Fibroblast of skin of scalp (primary cell): ENCODE measurements at regions not wholly inside any gene's neighbourhood (a gene's known extent, or its start where the extent isn't known, plus 50 kb on each side); places are given as distances from the start of the nearest gene placed in this dataset.
"Not testable (repeated sequence)": the region's sequence is repeated elsewhere in the genome, so short reads cannot be mapped to it uniquely, and the experiment has no call there.

ENCODE experiments used
- DNase-seq: peaks from one replicate; pipeline ENCODE4 v3.0.0-alpha.2; 2013

DNA sequence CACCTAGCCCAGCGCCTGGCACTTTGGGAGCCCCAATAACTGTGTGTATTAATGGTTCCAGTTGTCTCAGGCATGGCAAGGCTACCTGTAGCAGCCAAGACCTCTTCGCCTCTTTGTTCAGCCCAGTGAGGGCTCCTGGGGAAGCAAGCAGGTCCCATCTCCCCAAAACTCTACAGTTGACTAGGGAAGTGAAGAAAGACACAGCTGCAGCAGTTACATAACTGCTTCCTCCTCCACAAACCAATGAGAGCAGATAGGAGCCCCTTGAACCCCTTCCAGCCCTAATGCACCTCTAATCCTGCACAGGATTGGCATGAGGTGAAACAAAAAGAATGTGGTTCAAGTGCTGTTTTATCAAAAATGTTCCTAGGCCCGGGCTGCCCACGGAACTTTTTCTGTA is 100.5 kb downstream of the SYF2 start:
- DNase-seq: no peak

DNA sequence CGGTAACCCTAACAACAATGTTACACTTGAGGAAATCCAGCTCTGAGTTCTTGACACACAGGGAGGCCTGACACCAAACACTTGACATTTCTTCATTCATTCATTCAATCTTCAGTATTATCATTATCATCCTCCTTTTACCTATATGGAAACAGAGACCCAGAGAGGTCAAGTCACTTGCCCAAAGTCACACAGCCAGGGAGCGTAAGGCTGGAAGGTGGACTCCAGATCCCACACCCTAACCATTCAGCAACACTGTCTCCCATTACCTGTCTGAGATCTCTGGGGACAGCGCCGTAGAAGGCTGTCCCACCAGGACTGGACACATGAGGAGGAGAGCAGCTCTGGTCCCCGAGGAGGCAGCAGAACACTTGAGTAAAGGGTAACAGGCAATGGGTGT is 101.4 kb downstream of the SYF2 start:
- no peak for DNase-seq

DNA sequence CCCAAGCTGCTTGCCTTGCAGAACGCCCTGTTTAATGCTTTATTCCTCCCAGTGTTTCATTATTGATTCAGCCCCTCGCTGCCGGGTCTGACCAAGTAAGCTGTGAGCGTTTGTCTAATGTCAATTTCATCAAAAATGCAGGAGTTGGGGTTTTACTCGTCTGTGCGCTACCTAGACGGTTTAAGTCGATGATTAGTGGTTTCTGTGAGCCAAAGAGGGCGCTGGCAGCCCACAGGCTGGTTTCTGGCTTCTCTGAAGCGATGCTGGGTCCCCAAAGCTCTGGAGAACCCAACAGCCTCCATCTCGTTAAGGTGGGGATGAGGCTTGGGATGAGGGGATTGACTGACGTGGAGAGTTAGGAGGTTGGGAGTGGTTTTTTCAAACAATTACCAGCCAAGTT is 102.9 kb downstream of the SYF2 start:
- DNase-seq: no peak

DNA sequence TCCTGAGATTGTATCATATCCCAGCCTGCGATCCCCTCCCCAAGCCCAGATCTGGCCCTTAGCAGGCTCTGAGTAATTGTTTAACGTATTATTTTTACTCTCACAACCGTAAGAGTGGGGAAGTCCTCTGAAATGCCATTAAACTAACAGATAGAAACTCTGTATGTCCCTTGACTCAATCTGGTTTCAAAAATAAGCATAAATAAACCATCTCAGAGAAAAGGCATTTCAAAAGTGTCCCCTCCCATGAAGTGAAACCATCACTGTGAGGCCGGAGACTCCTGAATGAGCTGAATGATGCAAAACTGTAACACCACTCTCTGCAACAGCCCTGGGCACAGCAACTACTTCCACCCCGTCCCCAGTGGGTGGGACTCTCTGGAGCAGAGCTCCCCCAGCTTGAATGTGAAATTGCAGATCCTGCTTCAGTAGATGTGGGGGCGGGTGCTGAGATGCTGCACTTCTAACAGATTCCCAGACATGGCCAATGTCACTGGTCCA is 104.1 kb downstream of the SYF2 start:
- peak; percentile 58 for DNase-seq

DNA sequence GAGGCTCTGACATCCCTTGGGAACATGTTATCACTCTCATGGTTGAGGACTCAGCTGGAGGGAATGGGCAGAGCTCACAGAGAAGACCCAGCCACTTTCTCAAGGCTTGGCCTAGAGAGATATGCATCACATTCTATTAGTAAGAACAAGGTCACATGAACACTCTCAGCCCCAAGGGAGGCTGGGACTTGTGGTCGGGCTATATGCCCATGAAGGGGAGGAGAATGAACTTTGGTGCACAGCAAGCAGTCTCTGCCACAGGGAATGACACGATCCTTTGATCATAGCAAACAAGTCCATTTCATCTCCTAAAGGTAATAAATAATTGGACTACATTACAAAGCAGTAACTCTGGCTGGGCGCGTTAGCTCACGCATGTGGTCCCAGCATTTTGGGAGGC is 105.7 kb downstream of the SYF2 start:
- peak; percentile 38 for DNase-seq

DNA sequence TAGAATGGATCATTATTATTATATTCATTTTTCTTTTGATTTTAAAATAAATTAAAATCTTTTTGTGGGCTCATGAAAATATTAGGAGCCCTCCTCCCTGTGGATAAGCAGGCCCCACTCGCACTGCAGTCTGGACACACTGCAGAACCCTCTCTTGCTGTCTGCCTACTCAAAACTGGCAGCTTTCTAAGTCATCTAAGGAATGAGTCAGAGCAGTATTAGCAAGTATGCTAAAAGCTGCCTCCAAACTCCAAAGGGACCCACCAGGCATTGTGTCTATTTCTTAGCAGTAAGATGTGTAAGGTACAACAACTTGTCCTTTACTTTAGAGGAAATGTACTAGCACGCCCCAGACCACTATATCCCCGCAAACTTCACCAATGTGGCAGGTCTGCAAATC is 108.8 kb downstream of the SYF2 start:
- DNase-seq: no peak

DNA sequence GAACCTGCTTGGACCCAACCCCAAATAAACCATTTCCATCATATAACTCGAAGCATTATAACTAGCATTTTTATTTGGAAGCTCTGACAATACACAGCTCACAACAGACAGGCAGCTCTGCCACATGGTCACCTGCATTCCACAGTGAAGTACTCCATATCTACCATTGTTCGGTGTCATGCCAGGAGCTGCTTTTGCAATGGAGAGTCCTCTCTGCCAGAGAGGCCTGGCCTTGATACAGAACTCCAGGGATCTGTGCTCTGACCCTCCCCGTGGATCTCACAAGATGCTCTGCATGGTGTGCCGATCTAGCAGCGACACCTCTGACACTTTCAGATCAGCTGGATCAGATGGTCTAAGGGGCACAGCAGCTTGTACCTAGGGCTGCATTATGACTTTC is 109.6 kb downstream of the SYF2 start:
- no peak for DNase-seq

DNA sequence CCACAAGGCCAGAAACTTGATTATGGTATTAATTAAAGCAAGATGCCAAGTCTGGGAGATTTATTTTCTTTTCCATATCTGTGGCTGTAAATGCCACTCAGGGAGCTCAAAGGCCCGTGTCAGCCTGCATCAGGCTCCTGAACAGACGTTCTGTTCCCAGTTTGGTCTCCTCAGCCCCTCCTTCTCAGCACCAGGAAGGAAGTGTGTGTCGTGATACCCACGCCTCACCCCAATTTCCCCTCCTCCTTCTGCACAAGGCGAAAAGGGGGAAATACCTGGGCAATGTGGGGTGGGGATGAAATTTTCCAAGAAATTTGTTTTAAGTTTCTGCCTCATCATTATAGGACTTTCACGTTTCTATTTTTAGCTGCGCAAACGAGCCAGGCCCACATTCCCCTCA is 112.0 kb downstream of the SYF2 start:
- DNase-seq: peak; percentile 49

DNA sequence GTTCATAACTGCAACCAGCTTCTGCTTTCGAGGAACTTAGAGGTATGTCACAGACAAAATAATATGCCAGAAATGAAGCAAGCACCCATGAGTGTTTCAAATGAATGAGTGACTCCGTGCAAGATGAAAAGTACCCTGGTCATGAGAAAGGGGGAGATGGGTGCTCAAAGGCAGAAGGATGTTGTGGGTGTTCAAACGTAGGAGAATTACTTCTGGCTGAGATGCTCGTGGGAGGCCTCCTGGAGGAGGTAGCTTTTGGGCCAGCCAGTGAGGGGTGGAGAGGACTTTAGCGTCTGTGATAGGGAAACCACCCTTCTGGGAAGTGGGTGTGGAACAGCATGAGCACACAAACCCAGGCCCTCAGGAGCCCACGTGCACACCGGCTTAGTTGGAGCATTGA is 113.8 kb downstream of the SYF2 start:
- DNase-seq: no peak

DNA sequence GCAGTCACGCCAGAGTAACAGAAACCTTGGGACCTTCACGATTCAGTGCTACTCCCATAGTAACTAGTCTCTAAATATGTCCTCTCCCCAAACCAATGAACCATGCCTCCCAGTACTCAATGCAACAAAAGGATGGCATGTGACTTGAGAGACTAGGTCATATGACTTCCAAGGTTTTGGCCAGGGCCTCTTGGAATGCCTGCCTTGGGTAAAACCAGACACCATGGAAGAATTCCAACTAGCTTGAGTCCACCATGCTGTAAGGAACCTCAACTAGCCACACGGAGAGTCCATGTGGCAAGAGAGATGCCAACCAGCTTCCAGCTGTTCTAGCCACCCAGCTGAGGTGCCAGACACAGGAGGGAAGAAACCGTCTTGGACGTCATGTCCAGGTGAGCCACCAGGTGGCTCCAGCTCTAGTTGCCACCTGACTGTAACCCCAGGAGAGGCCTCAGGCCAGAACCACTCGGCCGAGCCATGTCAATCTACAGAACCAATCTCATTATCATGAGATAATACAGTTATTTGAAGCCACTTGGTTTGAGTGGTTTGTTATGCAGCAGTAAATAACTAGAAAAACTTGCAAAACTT is 115.0 kb downstream of the SYF2 start:
- DNase-seq: no peak

DNA sequence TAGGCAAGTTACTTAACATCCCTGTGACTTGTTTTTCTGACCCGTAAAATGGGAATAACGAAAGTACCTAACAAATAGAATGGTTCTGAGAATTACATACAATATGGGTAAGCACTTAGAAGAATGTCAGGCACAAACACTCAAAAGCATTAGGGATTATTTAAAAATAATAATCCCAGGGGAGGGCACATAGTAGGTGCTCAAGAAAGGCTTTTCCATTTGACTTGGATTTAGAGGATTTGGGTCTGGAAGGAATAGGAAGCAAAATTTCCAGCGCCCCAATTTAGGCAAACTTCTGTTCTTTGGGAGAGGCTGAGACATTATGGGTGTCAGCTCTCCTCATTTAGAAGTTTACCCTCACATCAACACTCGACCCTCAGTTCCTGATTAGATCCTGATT is 115.5 kb downstream of the SYF2 start:
- DNase-seq: no peak

DNA sequence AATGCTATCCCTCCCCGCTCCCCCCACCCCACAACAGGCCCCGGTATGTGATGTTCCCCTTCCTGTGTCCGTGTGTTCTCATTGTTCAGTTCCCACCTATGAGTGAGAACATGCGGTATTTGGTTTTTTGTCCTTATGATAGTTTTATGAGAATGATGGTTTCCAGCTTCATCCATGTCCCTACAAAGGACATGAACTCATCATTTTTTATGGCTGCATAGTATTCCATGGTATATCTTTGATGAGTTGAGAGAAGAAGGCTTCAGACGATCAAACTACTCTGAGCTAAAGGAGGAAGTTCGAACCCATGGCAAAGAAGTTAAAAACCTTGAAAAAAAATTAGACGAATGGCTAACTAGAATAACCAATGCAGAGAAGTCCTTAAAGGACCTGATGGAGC is 116.2 kb downstream of the SYF2 start:
- not testable (repeated sequence) for DNase-seq

DNA sequence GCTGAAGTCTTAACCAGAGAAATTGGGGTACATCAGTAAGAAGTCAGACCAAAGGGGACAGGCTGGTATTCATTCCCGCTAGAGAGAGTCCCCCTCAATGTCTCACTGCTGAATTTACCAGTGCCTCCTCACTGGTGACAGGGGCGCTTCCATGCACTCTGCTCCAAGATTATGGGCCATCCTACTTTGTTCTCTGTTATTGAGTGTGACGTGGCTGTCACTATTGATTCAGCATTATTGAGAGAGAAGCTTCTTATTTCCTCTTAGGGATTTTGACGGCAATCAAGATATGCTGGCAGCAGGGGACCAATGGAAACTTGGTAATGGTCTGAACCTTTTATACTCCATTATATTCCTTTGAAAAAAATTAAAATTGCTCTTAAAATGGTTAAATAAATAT is 118.6 kb downstream of the SYF2 start:
- no peak for DNase-seq

DNA sequence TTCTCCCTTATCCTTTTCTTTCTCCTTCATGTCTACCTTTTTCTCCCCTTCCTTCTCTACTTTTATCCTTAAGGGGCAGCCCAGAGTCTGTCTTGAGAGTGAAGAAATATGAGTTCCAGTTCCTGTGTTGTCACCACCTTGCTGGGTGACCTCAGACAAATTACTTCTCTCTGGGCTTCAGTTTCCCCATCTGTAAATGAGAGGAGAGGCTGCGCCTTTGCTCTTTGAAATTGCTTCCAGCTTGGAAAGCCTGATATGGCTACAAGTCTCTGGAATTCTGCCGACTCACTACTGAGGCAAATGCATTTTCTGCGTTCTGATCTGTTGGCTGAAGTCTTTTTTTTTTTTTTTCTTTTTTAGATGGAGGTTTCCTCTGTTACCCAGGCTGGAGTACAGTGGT is 119.2 kb downstream of the SYF2 start:
- DNase-seq: no peak

DNA sequence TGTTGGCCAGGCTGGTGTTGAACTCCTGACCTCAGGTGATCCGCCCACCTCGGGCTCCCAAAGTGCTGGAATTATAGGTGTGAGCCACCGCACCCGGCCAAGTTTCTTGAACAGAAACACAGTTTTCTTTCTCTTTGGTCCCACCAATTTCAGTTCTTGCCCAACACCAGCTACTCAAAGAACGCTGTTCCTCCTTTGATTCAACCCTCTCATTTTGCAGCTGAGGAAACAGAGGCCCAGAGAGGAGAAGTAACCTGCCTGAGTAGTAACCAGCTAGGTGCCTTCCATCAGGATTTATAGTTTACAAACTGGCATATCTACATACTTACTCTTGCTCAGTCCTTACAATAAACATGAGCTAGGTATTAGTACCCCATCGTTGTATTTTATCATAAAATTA is 119.9 kb downstream of the SYF2 start:
- DNase-seq: no peak

DNA sequence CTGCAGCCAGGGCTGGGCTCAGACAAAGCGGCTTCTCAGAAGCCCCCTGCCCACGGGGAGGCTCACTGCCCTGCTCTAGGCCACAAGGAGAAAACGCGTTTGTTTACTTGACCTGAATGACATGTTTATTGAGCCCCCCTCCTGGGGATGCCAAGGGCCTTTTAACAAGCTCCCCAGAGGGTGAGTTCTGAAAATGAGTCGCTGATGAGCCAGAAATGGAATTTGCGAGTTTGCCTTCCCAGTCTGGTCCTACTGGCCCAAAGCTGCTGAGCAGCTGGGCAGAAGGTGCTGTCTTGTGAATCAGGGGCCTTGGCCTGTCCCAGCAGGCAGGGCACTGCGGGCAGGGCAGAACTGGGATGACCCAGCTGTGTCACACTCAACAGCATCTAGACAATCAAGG is 120.6 kb downstream of the SYF2 start:
- DNase-seq: no peak

DNA sequence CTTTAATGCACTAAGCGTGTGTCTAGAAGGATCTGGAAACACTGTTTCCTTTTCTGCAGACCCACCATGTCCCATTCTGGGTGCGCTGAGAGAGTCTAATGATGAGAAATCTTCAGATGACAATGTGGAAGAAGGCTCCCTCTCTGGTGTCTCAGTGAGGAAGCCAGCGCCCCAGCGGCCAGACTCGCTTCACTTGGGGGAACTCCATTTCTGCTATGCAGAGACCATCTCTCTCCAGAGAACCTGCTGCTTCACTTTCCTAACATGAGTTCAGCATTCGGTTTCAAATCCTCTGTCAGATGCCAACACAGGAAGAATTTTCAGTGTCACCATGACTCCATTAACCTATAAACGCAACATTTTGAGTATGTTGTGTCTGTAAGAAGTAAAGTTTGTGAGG is 121.8 kb downstream of the SYF2 start:
- DNase-seq: no peak

DNA sequence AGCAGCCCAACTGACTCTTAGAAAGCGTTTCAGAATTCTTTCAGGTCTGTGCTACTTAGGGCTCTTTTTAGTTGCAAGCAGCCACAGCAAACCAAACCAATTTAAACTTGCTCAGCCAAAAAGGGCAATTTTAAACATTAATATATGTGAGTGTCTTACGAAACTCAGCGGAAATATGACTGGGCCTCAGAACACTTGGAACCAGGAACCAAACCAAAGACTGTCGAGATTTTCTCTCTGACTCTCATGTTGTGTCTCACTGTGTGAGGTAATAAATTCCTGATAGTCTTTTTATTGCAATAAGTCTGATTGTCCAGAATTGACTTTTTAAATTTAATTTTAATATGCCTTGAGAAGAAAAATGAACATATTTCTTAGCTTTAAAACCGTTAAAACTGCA is 122.3 kb downstream of the SYF2 start:
- DNase-seq: no peak

DNA sequence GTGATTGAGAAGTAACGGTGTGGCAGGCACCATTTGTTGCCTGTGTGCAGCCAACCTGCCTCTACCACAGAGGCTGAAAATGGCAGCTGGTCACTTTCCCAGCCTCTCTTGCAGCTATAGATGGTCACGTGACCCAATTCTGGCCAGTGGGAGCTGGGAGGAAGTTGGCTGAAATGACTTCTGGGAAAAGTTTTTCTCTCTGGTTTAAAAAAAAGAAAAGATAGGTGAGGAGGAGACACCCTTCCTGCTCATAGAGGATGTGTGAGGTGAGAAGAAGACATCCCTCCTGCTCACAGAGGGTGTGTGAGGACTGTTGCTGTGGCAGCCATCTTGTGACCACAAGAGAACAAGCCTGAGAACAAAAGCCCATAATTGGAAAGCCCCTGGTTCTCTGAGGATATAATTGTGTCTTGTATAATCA is 122.8 kb downstream of the SYF2 start:
- DNase-seq: no peak

DNA sequence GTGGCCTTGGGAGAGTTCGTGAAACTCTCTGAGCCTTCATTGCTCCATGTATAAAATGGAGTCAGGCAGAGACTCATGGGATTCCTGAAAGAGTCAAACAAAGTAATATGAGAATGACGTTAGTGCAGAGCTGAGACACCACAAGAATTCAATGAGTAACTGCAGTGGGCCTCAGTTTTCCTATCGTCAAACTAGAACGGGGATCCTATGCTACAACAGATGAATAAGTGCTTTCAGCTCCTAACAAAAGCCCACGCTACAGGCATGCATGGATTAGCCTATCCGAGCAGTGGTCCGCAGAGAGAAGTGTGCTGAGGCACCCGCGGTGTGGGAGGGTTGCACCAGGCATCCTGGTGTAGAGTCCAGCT is 124.7 kb downstream of the SYF2 start:
- DNase-seq: peak; percentile 79

DNA sequence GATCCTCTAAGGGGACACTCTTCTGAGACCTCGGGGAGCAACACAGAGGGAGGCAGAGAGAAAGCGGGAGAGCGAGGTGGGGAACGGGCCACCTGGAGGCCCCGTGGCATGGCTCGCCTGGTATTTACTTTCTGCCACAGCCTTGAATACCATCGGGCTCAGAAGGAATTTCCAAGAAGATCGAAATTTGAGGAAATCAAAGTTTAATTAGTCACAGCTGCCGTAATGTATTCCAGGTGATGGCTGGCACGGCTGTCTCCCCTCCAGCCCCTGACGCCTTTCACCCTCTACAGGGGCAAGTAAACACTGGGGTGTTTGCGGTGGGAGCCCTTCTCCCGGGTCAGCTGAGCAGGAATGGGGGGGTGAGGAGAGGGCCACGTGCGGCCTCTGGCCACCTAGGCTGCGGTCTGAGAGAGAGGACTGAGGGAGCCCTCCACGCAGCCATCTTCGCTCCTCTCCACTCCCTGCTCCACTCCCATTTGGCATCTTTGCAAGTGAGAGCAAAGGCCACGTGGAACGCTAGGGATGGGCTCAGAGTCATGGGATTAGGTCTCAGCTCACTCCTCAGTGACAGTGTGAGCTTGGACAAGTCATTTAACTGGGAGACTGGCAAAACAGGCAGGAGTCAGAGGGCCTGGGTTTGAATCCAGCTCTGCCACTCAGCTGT is 125.2 kb downstream of the SYF2 start:
- peak; percentile 46 for DNase-seq

DNA sequence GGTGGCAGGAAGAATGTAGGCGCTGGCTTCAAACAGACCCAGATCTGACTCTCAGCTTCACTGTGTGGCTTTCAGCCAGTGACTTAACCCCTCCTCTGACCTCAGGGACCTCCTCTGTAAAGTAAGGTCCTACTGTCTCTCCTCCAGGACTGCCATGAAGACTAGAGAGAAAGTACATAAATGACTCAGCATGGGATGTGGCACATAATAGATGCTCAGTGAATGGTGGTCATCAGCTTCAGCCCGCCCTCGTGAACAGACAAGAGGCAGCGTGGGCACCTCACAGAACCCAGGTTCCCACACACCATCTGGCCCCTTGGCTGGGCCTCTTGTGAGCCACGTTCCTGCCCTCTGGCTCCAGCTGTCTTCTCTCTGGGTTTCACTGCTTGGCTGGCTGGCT is 126.0 kb downstream of the SYF2 start:
- no peak for DNase-seq

DNA sequence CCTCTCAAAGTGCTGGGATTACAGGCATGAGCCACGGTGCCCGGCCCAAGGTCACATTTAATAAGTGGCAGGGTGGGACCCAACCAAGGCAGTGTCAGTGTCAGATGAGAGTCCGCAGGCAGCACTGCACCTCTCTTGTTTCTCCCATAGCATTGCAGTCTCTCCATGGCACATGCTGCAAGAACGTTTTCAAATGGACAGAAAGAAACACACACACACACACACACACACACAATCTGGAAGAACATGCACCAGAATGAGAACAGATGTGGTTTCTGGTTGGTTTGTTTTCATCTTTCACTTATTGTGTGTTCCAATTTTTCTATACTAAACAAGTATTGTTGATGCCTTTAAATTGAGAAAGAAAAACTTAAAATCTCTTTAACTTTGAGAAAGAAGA is 126.5 kb downstream of the SYF2 start:
- no peak for DNase-seq

DNA sequence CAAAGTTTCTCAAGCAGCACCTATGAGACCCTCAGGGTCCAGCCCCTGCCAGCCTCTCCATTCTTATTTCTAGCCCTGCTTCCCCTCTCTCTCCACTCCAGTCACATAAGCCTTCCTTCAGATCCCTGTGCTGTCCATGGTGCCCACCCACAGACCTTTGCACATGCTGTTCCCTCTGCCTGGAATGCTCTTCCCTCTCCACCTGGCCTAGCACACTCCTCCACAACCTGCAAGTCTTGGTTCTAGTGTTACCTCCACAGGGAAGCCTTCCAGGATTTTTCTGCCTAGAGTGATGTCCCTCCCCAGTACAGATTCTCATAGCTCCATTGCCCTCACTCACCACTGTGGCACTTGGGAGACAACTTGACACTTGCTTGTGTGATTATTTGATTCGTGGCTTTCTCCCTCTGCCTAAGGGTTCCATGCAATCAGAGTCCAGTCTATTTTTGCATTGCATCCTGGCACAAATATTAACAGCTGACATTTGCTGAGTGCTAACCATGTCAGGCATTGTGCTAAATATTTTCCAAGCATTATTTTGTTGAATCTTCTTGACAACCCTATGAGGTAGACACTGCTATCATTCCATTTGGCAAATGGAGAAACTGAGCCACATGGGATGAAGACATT is 127.3 kb downstream of the SYF2 start:
- DNase-seq: no peak
